Ishikawa (cell line): ENCODE measurements at regions not wholly inside any gene's neighbourhood (a gene's known extent, or its start where the extent isn't known, plus 50 kb on each side); places are given as distances from the start of the nearest gene placed in this dataset.

Experiments
- CEBPB ChIP-seq: IDR thresholded peaks from 2 replicates; pipeline ENCODE4 v1.6.1; 2012
- CREB1 ChIP-seq: IDR thresholded peaks from 2 replicates; pipeline ENCODE4 v1.6.1; 2012; ENCODE audit warnings: low read depth
- EGR1 ChIP-seq: IDR thresholded peaks from 2 replicates; pipeline ENCODE4 v1.6.1; 2012
- EP300 ChIP-seq: IDR thresholded peaks from 2 replicates; pipeline ENCODE4 v1.6.1; 2012; ENCODE audit warnings: borderline replicate concordance
- FOXM1 ChIP-seq: IDR thresholded peaks from 2 replicates; pipeline ENCODE4 v1.6.1; 2012; ENCODE audit warnings: low read depth, borderline replicate concordance
- MAX ChIP-seq: IDR thresholded peaks from 2 replicates; pipeline ENCODE4 v1.6.1; 2012
- NFIC ChIP-seq: IDR thresholded peaks from 2 replicates; pipeline ENCODE4 v1.6.1; 2012
- RAD21 ChIP-seq: IDR thresholded peaks from 2 replicates; pipeline ENCODE4 v1.6.1; 2012; ENCODE audit warnings: low read depth
- REST ChIP-seq: IDR thresholded peaks from 2 replicates; pipeline ENCODE4 v1.6.1; 2012; ENCODE audit warnings: low read depth, mild to moderate bottlenecking
- TAF1 ChIP-seq: IDR thresholded peaks from 2 replicates; pipeline ENCODE4 v1.6.1; 2012; ENCODE audit warnings: low read depth, mild to moderate bottlenecking
- TCF12 ChIP-seq: IDR thresholded peaks from 2 replicates; pipeline ENCODE4 v1.6.1; 2012; ENCODE audit warnings: low read depth
- TEAD4 ChIP-seq: IDR thresholded peaks from 2 replicates; pipeline ENCODE4 v1.6.1; 2012
- USF1 ChIP-seq: IDR thresholded peaks from 2 replicates; pipeline ENCODE4 v1.6.1; 2012
- YY1 ChIP-seq: IDR thresholded peaks from 2 replicates; pipeline ENCODE4 v1.6.1; 2012; ENCODE audit warnings: low read depth
- ZBTB7A ChIP-seq: IDR thresholded peaks from 2 replicates; pipeline ENCODE4 v1.6.1; 2012; ENCODE audit warnings: low read depth

DNA sequence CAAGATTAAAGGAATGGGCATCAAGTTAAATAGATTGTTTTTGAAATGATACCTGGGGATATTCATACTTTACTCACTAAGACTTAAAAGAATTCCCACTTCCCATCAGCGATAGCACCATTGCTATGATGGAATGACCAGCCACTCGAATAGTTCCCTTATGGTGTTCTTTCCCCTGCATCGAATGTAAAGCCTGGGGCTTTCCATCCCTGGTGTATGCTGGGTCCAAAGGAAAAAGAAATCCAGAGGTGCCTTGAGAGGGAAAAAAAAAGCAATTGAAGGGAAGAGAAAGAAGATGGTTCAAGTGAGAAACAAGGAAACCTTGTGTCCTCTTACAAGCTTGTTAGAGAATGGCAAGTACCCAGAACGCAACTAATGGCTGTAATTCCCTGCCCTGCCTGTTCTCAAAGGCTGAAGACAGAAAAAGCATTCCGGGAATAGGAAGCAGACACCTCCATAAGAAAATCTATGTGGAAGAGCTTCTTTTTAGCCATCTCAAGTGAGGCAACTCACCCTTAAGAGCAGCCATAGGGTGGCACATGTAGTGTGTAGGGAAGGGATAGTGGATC is 351.1 kb upstream of the DAB2 start:
- TF ChIP-seq EGR1 = no peak
- TF ChIP-seq TAF1 = no peak
- TF ChIP-seq REST = no peak

DNA sequence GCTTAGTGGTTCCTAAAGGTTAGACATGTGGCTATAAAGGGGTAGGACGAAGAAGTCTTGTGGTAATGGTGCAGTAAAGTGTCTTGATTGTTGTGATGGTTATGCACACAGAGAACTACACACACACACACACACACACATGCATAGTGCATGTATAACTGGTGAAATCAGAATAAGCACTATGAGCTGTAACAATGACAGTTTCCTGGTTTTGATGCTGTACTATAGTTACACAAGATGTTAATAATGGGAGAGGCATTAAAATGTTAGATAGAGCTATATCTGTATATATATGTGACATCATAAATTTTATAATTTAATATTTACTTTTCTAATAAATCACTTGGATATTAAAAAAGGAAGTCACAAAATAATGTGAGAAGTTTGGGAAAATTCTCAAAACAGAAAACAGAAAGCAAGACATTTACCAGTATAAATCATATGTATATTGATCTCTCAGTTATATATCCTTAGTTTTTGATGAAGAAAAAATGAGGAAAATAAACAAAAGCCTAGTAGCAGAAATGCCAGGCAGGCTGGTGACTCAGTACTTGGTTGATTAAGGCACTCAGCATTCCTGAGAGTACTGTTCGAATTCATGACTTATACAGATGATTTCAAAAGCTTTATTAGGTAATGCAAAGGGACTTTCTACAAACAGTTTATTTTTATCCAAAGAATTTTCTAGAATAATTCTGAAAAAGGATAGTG is 350.5 kb upstream of the DAB2 start:
- no peak for TF ChIP-seq CREB1
- TF ChIP-seq CEBPB = no peak
- TF ChIP-seq RAD21 = no peak
- TF ChIP-seq TCF12 = no peak
- no peak for TF ChIP-seq ZBTB7A
- no peak for TF ChIP-seq FOXM1
- TF ChIP-seq YY1 = no peak
- TF ChIP-seq EP300 = no peak
- no peak for TF ChIP-seq USF1
- TF ChIP-seq MAX = no peak
- no peak for TF ChIP-seq EGR1
- no peak for TF ChIP-seq REST
- TF ChIP-seq NFIC = no peak

GRCh38 chr5:39774605-39775004 is 349.8 kb upstream of the DAB2 start:
- TF ChIP-seq REST (no peak), EGR1 (no peak), NFIC (no peak), RAD21 (no peak), ZBTB7A (no peak), CREB1 (no peak), YY1 (no peak), CEBPB (no peak), USF1 (no peak), EP300 (no peak), TEAD4 (no peak), TCF12 (no peak), TAF1 (no peak), FOXM1 (no peak), MAX (no peak)

GRCh38 chr5:39772307-39772706 is 347.5 kb upstream of the DAB2 start:
- TF ChIP-seq TCF12 (no peak), USF1 (no peak), TAF1 (no peak), MAX (no peak), RAD21 (no peak)
